ENCODE measurements at regions not wholly inside any gene's neighbourhood (a gene's known extent, or its start where the extent isn't known, plus 50 kb on each side); places are given as distances from the start of the nearest gene placed in this dataset.
A peak's percentile ranks its signal among the peaks of the same experiment; 100 is the strongest.

DNA sequence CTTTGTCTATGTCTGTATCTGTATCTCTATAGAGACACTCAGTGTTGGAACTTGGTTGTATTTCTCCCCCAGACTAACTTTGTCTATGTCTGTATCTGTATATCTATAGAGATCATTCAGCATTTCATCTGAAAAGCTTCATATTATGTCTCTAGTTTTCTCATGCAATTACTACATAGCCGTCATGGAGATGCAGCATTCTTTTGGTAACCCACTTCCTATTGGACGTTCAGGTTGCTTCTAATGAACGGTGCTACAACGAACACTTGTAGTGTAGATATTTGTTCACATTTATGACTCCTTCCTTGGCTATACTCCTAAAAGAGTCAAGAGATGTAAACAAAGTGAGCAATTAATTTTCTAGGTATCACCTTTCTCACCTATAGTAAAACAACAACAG, 81.5 kb upstream of the KCNA1 start:
- peaks cover 51% of the 10 kb centered on the region for H3K4me1 ChIP-seq (ENCODE audit: low read length)
- H4K20me1 ChIP-seq (ENCODE audit: insufficient read depth, low read length) = no peaks in the 10 kb centered on the region
- H3K36me3 ChIP-seq (replicated peaks; ENCODE audit: low read depth, low read length) = peaks cover 14% of the 10 kb centered on the region
- H3K27ac ChIP-seq (ENCODE audit: low read length) = peak overlapping the region; percentile 98; the same call in 1 of the 2 replicates
- H3K9ac ChIP-seq (ENCODE audit: low read length) = no peak overlapping the region
- H2AFZ ChIP-seq (ENCODE audit: low read depth, low read length) = no peak overlapping the region
- peak overlapping the region; percentile 73; the same call in 1 of the 2 replicates for H3K4me3 ChIP-seq (ENCODE audit: low read length)
- H3K9me3 ChIP-seq (ENCODE audit: insufficient read depth, low read length) = peaks cover 8% of the 10 kb centered on the region; the same call in 1 of the 2 replicates
- no peak for TF ChIP-seq EZH2phosphoT487 (IDR thresholded peaks at IDR 0.05; ENCODE audit: low read depth)
- TF ChIP-seq, protein P1, sequence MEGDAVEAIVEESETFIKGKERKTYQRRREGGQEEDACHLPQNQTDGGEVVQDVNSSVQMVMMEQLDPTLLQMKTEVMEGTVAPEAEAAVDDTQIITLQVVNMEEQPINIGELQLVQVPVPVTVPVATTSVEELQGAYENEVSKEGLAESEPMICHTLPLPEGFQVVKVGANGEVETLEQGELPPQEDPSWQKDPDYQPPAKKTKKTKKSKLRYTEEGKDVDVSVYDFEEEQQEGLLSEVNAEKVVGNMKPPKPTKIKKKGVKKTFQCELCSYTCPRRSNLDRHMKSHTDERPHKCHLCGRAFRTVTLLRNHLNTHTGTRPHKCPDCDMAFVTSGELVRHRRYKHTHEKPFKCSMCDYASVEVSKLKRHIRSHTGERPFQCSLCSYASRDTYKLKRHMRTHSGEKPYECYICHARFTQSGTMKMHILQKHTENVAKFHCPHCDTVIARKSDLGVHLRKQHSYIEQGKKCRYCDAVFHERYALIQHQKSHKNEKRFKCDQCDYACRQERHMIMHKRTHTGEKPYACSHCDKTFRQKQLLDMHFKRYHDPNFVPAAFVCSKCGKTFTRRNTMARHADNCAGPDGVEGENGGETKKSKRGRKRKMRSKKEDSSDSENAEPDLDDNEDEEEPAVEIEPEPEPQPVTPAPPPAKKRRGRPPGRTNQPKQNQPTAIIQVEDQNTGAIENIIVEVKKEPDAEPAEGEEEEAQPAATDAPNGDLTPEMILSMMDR (IDR thresholded peaks at IDR 0.05; ENCODE audit: low read depth, low read length) = no peak
- no peaks in the 10 kb centered on the region for H3K79me2 ChIP-seq (ENCODE audit: low read length)
- no peaks in the 10 kb centered on the region for H3K27me3 ChIP-seq (ENCODE audit: low read depth, low read length)
- peak overlapping the region; percentile 94 for H3K4me2 ChIP-seq (ENCODE audit: low read length)

DNA sequence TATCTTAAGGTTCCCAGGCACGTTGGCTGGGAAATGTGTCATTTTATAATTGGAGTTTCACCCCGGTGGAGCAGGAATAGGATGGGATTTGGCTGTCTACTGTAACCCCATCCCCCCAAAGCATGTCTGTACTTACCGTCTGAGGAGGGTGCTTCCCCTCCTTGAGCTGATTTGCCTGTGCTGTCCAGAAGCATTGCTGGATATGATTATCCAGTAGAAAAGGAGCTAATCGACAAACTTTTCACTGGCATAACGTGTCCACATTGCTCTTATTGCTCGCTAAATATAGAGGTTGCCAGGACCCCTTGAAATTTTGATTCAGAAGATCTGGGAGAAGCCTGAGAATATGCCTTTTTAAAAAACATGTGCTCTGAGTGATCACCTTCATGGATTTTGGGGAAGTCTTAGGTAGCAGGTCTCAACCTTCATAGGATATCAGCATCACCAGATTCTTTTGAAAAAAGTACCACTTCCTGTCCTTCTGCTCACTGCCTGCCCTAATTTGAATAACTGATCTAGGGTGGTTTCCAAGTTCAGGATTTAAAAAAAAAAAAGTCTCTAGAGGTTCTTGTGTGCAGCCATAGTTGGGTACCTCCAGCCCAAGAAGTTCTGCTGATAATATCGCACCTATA, 80.4 kb upstream of the KCNA1 start:
- Histone ChIP-seq H3K4me2 (ENCODE audit: low read length) (peak overlapping the region; percentile 94), H3K27me3 (ENCODE audit: low read depth, low read length) (no peaks in the 10 kb centered on the region), H3K9ac (ENCODE audit: low read length) (peak overlapping the region; percentile 85), H3K4me1 (ENCODE audit: low read length) (peaks cover 51% of the 10 kb centered on the region), H3K36me3 (replicated peaks; ENCODE audit: low read depth, low read length) (peaks cover 17% of the 10 kb centered on the region), H3K9me3 (ENCODE audit: insufficient read depth, low read length) (peaks cover 12% of the 10 kb centered on the region; the same call in 1 of the 2 replicates), H4K20me1 (ENCODE audit: insufficient read depth, low read length) (no peaks in the 10 kb centered on the region), H3K4me3 (ENCODE audit: low read length) (peak overlapping the region; percentile 73), H2AFZ (ENCODE audit: low read depth, low read length) (peak overlapping the region; percentile 84), H3K27ac (ENCODE audit: low read length) (peak overlapping the region; percentile 98), H3K79me2 (ENCODE audit: low read length) (no peaks in the 10 kb centered on the region)
- TF ChIP-seq, protein P1 (IDR thresholded peaks at IDR 0.05; ENCODE audit: low read depth, low read length) = no peak
- TF ChIP-seq EZH2phosphoT487 (IDR thresholded peaks at IDR 0.05; ENCODE audit: low read depth) = no peak

DNA sequence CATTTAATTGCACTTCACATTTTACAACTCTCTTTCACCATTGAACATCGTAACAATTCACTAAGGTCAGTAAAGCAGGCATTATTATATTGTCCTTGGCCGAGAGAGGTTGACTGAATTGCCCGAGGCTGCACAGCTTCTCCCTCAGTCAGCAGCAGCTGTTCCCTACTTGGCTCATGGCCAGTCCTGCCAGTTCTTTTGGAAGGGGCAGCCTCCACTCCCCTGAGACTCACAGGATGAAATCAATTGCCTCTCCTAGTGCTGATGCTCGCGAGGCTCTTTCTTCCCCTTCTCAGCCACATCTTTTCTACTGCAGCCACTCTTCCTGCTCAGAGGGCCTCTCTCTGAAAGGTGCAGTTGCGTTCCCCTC, 79.9 kb upstream of the KCNA1 start:
- Histone ChIP-seq H3K4me2 (ENCODE audit: low read length) (peak overlapping the region; percentile 94), H2AFZ (ENCODE audit: low read depth, low read length) (peak overlapping the region; percentile 68), H3K4me1 (ENCODE audit: low read length) (peaks cover 51% of the 10 kb centered on the region), H3K36me3 (replicated peaks; ENCODE audit: low read depth, low read length) (peaks cover 17% of the 10 kb centered on the region), H3K27me3 (ENCODE audit: low read depth, low read length) (no peaks in the 10 kb centered on the region), H3K79me2 (ENCODE audit: low read length) (no peaks in the 10 kb centered on the region), H3K4me3 (ENCODE audit: low read length) (peak overlapping the region; percentile 73), H3K9ac (ENCODE audit: low read length) (peak overlapping the region; percentile 85), H3K27ac (ENCODE audit: low read length) (peak overlapping the region; percentile 98), H3K9me3 (ENCODE audit: insufficient read depth, low read length) (peaks cover 12% of the 10 kb centered on the region; the same call in 1 of the 2 replicates), H4K20me1 (ENCODE audit: insufficient read depth, low read length) (no peaks in the 10 kb centered on the region)
- TF ChIP-seq, protein P1 (IDR thresholded peaks at IDR 0.05; ENCODE audit: low read depth, low read length) = no peak
- TF ChIP-seq EZH2phosphoT487 (IDR thresholded peaks at IDR 0.05; ENCODE audit: low read depth) = no peak

DNA sequence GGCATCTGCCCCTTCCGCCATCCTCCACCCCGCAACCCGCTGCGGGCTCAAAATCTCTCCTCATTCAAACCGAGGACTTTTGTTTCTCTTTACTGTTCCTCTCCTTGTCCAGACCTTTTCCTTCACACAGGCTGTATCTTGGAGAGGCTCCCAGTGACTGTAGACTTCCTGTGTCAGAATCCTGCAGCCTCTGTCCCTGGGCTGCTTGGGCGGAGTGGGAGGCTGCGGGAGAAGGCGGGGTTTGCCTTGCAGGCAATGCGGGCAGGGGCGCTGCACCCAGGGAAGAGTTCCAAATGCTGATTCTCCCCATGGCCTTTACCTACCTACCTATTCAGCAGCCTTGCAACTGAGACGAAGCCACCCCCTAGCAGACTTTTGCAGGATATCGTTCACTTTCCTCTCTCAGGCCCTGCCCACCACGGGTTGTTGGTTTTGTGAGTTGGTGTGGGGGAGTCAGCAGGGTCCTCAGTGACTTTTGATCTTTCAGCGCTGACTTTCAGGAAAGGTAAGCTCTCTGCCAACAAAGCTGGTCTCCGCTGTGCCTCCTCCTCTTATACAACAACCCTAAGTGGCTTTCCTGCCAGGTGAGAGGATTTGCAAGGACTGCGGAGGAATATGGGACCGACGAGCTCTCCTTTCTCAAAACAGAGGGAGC, 79.0 kb upstream of the KCNA1 start:
- Histone ChIP-seq H3K36me3 (replicated peaks; ENCODE audit: low read depth, low read length) (peaks cover 17% of the 10 kb centered on the region), H3K9ac (ENCODE audit: low read length) (peak overlapping the region; percentile 85; the same call in 1 of the 2 replicates), H4K20me1 (ENCODE audit: insufficient read depth, low read length) (no peaks in the 10 kb centered on the region), H3K4me3 (ENCODE audit: low read length) (no peak overlapping the region), H2AFZ (ENCODE audit: low read depth, low read length) (no peak overlapping the region), H3K27me3 (ENCODE audit: low read depth, low read length) (no peaks in the 10 kb centered on the region), H3K9me3 (ENCODE audit: insufficient read depth, low read length) (peaks cover 12% of the 10 kb centered on the region; the same call in 1 of the 2 replicates), H3K4me1 (ENCODE audit: low read length) (peaks cover 42% of the 10 kb centered on the region), H3K79me2 (ENCODE audit: low read length) (no peaks in the 10 kb centered on the region), H3K4me2 (ENCODE audit: low read length) (peak overlapping the region; percentile 94; the same call in 1 of the 2 replicates), H3K27ac (ENCODE audit: low read length) (peak overlapping the region; percentile 98)
- TF ChIP-seq EZH2phosphoT487 (IDR thresholded peaks at IDR 0.05; ENCODE audit: low read depth) = no peak
- TF ChIP-seq, protein P1 (IDR thresholded peaks at IDR 0.05; ENCODE audit: low read depth, low read length) = no peak

All from OCI-LY3 (cell line).